K562 (cell line): ENCODE measurements at regions not wholly inside any gene's neighbourhood (a gene's known extent, or its start where the extent isn't known, plus 50 kb on each side); places are given as distances from the start of the nearest gene placed in this dataset.

Source experiments
- ATAC-seq: fragments of 200-7000 bp; cut with Tn5 transposase; 3 replicates; pipeline ENCODE4 v1.9.1; 2020; ENCODE audit warnings: moderate library complexity
- BruUV-seq: library from RNA; stranded (reverse); fragments of 400-500 nt; replicated peaks from 2 replicates; lab custom pipeline; 2021; lab: Mats Ljungman, UMichigan
- CTCF ChIA-PET: fragments of 300-600 bp; formaldehyde crosslinking; extraction: SDS; loops from one replicate; lab custom pipeline; 2021; ENCODE audit warnings: low intra/inter-chr PET ratio; lab: Yijun Ruan, JAX
- POLR2A ChIA-PET: fragments of 300-600, 350-650 bp; sonication (Branson Sonifier 250); formaldehyde crosslinking; extraction: SDS; loops from one replicate; lab custom pipeline; 2021; ENCODE audit warnings: antibody characterized with exemption, inconsistent platforms; lab: Yijun Ruan, JAX
- DNase-seq, 4 experiments: peaks; one replicate each; pipeline versions ENCODE4 v3.0.0 to v3.0.0-alpha.2; 2011 to 2018; ENCODE audit warnings: low spot score in 3 of 4, mixed read lengths in 3 of 4; ENCODE audit errors: extremely low read depth in 1 of 4
- FAIRE-seq: peaks from 2 replicates; lab custom pipeline; 2011; peaks lifted over from hg19 to GRCh38; lab: Jason Lieb, UNC
- H2AFZ ChIP-seq: 2 replicates; pipeline ENCODE4 v1.6.0; 2011; ENCODE audit warnings: low read depth, low read length, control low read depth, inconsistent platforms
- H3K27ac ChIP-seq: fragments of 200-600 bp; 3 replicates; pipeline ENCODE4 v1.8.0; 2011; ENCODE audit warnings: low read depth, mild to moderate bottlenecking, control low read depth, inconsistent platforms, low read length, moderate library complexity, mixed read lengths; ENCODE audit errors: extremely low read depth
- H3K27me3 ChIP-seq, 2 experiments: fragments of 300-600 bp in 1 of 2; 2 replicates in 1 of 2; 3 replicates in 1 of 2; pipeline versions ENCODE4 v1.6.0 to v1.8.0; 2011; ENCODE audit warnings: inconsistent platforms in 2 of 2, low read length in 2 of 2, mild to moderate bottlenecking in 1 of 2, mixed read lengths in 1 of 2, moderate library complexity in 1 of 2; ENCODE audit not compliant: control insufficient read depth in 2 of 2, insufficient read depth in 2 of 2
- H3K36me3 ChIP-seq: fragments of 300-600 bp; 3 replicates; pipeline ENCODE4 v1.8.0; 2011; ENCODE audit warnings: mild to moderate bottlenecking, low read length, inconsistent platforms; ENCODE audit not compliant: control insufficient read depth, insufficient read depth
- H3K4me1 ChIP-seq, 2 experiments: fragments of 200-600 bp in 1 of 2; replicated peaks in 1 of 2; 2 replicates in 1 of 2; 3 replicates in 1 of 2; pipeline versions ENCODE4 v1.5.1 to v1.8.0; 2011; ENCODE audit warnings: inconsistent platforms in 2 of 2, low read length in 2 of 2, mild to moderate bottlenecking in 1 of 2, mixed read lengths in 1 of 2, moderate library complexity in 1 of 2; ENCODE audit not compliant: control insufficient read depth in 2 of 2, insufficient read depth in 2 of 2
- H3K4me2 ChIP-seq: 2 replicates; pipeline ENCODE4 v1.6.1; 2011; ENCODE audit warnings: low read length, control low read depth, inconsistent platforms, mixed read lengths; ENCODE audit not compliant: insufficient read depth
- H3K4me3 ChIP-seq: fragments of 200-600 bp; sonication (generic), shearing (Covaris generic); 2 replicates; pipeline ENCODE4 v1.5.1; 2016; ENCODE audit warnings: control low read depth, inconsistent platforms
- H3K79me2 ChIP-seq: fragments of 200-600 bp; 3 replicates; pipeline ENCODE4 v1.8.0; 2011; ENCODE audit warnings: low read length, inconsistent platforms; ENCODE audit not compliant: control insufficient read depth, insufficient read depth
- H3K9ac ChIP-seq, 2 experiments: 2 replicates each; pipeline versions ENCODE4 v1.6.0 to v1.6.1; 2011; ENCODE audit warnings: low read depth in 2 of 2, low read length in 2 of 2, control low read depth in 1 of 2, inconsistent platforms in 1 of 2, mild to moderate bottlenecking in 1 of 2, mixed read lengths in 1 of 2; ENCODE audit not compliant: insufficient read depth in 1 of 2
- H3K9me1 ChIP-seq: one replicate; pipeline ENCODE4 v1.6.0; 2011; ENCODE audit warnings: inconsistent platforms, mild to moderate bottlenecking, low read length, moderate library complexity; ENCODE audit not compliant: control insufficient read depth, insufficient read depth
- H3K9me3 ChIP-seq: replicated peaks from 2 replicates; pipeline ENCODE4 v1.5.1; 2011; ENCODE audit warnings: low read depth, low read length, inconsistent platforms; ENCODE audit not compliant: control insufficient read depth, insufficient read depth
- H4K20me1 ChIP-seq: replicated peaks from 2 replicates; pipeline ENCODE4 v1.6.1; 2011; ENCODE audit warnings: low read length, inconsistent platforms, mixed read lengths; ENCODE audit not compliant: control insufficient read depth, insufficient read depth
- ERF ChIP-seq: fragments of 450-650 bp; formaldehyde crosslinking; IDR thresholded peaks from 2 replicates; pipeline ENCODE4 v1.4.0; 2020; ENCODE audit warnings: mild to moderate bottlenecking, mixed read lengths
- FIP1L1 ChIP-seq: fragments of 200-400 bp; formaldehyde crosslinking; IDR thresholded peaks from 2 replicates; pipeline ENCODE4 v1.6.1; 2018; ENCODE audit warnings: mild to moderate bottlenecking, low read depth, low read length; ENCODE audit not compliant: poor library complexity, severe bottlenecking
- HDGF ChIP-seq: fragments of 450-650 bp; IDR thresholded peaks from 2 replicates; pipeline ENCODE4 v1.6.1; 2016
- KAT8 ChIP-seq: fragments of 450-650 bp; IDR thresholded peaks from 2 replicates; pipeline ENCODE4 v1.6.1; 2016; ENCODE audit warnings: low read depth, mild to moderate bottlenecking
- MAFG ChIP-seq: fragments of 450-650 bp; conservative IDR thresholded peaks from 2 replicates; pipeline ENCODE4 v1.6.1; 2016; ENCODE audit warnings: missing genetic modification characterization, missing compliant biosample characterization
- PCBP2 ChIP-seq: fragments of 200-400 bp; formaldehyde crosslinking; IDR thresholded peaks from 2 replicates; pipeline ENCODE4 v1.6.1; 2018; ENCODE audit warnings: low read length, low read depth, mild to moderate bottlenecking, moderate library complexity; ENCODE audit not compliant: poor library complexity, severe bottlenecking
- SRF ChIP-seq, 2 experiments: fragments of 250-450, 450-650 bp in 1 of 2; sonication (Bioruptor Pico) in 1 of 2; sonication (generic) in 1 of 2; formaldehyde crosslinking; IDR thresholded peaks; 2 replicates each; pipeline versions ENCODE4 v1.5.0 to v1.5.1; 2020 to 2022; ENCODE audit warnings: mild to moderate bottlenecking in 1 of 2, missing genetic modification reagents in 1 of 2
- TSC22D4 ChIP-seq: fragments of 450-650 bp; IDR thresholded peaks from 2 replicates; pipeline ENCODE4 v1.6.1; 2016; ENCODE audit warnings: missing genetic modification characterization, missing biosample characterization, control low read depth
- ZNF778 ChIP-seq: fragments of 450-650 bp; formaldehyde crosslinking; IDR thresholded peaks from 2 replicates; pipeline ENCODE4 v1.4.0; 2020; ENCODE audit warnings: mild to moderate bottlenecking, moderate library complexity
- WGBS: fragments of 100-300 bp; shearing (Covaris generic); methylation state at CpG from one replicate; pipeline ENCODE4 v1.1.6; 2016; ENCODE audit warnings: low coverage, mixed read lengths; ENCODE audit not compliant: insufficient coverage; ENCODE audit errors: missing lambda C conversion rate; 5-methylcytosine and 5-hydroxymethylcytosine counted together
- in situ Hi-C: fragments of 300-500 bp; cut with MboI; formaldehyde crosslinking; loops from 4 replicates; pipeline ENCODE4 v1.15.0; 2018; ENCODE audit warnings: inconsistent platforms, mixed read lengths
- intact Hi-C: fragments of 100-400 bp; cut with micrococcal nuclease; formaldehyde crosslinking; loops from 2 replicates; pipeline ENCODE4 v1.14.2; 2022
- TF ChIP-seq, protein P1 (sequence below): fragments of 250-450 bp; sonication (Bioruptor Pico); IDR thresholded peaks from 2 replicates; pipeline ENCODE4 v1.6.1; 2021; ENCODE audit warnings: mild to moderate bottlenecking

DNA sequence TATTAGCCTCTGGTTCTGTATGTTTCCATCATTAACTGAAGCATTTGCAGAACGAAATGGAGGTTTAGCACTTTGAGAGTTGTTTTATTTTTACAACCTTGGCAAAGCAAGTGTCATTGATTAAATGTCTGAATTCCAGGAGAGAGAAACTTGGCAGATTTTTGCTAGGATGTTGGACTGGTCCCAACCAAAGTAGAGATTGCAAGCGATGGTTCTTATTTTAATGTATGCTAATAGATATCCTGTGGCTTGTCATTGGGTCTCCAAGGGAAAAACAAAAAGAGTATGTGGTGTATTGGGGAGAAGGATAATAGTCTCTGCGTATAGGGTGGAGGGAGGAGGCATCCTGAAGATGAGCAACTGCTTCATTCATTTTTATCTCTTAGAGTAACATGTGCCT, 457.2 kb upstream of the RUNX1 start (continued):
- no peak for TF ChIP-seq KAT8

DNA sequence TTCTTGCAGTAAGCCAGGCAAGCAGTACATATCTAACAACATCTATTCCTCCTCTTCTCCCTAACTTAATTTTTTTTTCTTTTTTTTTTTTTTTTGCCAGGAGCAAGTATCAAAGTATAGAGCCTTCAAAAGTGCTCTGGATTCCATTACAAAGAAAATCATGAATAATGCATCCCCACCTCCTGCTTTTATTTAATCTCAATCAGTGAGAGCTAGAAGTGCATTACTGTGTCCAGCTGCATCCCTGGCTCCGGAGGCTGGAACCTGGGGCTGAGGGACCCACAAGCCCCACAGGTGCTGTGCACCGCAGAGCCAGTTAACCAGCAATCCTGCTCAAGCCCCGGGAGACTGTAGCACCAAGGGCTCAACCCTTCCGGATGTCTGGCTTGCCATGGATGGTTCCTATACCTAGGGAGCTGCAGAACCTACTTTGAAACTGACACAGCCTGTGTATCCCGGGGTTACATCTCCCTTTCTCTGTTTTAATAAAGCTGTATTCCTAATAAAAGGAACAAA, 455.9 kb upstream of the RUNX1 start:
- intact Hi-C loops, result loop anchor here (5.0 to 10.0 kb wide), 3 partner anchors 68 to 450 kb away; no protein-coding TSS in a partner anchor
- WGBS, result 56% methylated on average over 5 of the region's 5 CpGs
- POLR2A ChIA-PET, result interaction anchor here (0.6 to 1.5 kb wide), 5 partner anchors 20 to 729 kb away, joined by 3 to 5 read pairs (median 3); no protein-coding TSS in a partner anchor

More for the DNA sequence above, 455.9 kb upstream of the RUNX1 start:
- no peak overlapping the region for H3K9ac ChIP-seq
- H3K4me3 ChIP-seq, result no peak overlapping the region
- DNase-seq (no peak), FAIRE-seq (no peak), ATAC-seq (no peak)
- no peak overlapping the region for H3K4me2 ChIP-seq
- H3K79me2 ChIP-seq, result no peaks in the 10 kb centered on the region
- CTCF ChIA-PET, result interaction anchor here (0.6 kb wide), 1 partner anchor 1084 kb away, joined by 3 read pairs; no protein-coding TSS in a partner anchor
- in situ Hi-C loops, result no loop called here
- no peaks in the 10 kb centered on the region for H4K20me1 ChIP-seq
- H2AFZ ChIP-seq, result no peak overlapping the region
- peaks cover 3 to 31% of the 10 kb centered on the region in 2 experiments; a peak in 4 of 5 replicates for H3K4me1 ChIP-seq
- H3K27ac ChIP-seq, result no peak overlapping the region
- no TSS peak for BruUV-seq
- no peaks in the 10 kb centered on the region for H3K36me3 ChIP-seq
- H3K9me1 ChIP-seq, result no peaks in the 10 kb centered on the region
- H3K9me3 ChIP-seq, result no peaks in the 10 kb centered on the region
- H3K27me3 ChIP-seq, result no peaks in the 10 kb centered on the region; a peak in 1 of 5 replicates
- TF ChIP-seq TSC22D4 (no peak), FIP1L1 (no peak), HDGF (no peak), ERF (CRISPR knock-in tag) (no peak), PCBP2 (no peak), MAFG (tag) (no peak), SRF (CRISPR knock-in tag; IDR thresholded peaks at IDR 0.05) (no peak), ZNF778 (no peak)
- TF ChIP-seq, protein P1, sequence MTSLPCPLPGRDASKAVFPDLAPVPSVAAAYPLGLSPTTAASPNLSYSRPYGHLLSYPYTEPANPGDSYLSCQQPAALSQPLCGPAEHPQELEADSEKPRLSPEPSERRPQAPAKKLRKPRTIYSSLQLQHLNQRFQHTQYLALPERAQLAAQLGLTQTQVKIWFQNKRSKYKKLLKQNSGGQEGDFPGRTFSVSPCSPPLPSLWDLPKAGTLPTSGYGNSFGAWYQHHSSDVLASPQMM (CRISPR knock-in tag), result no peak
